Lower lobe of right lung (tissue), 2 donors: ENCODE measurements at regions not wholly inside any gene's neighbourhood (a gene's known extent, or its start where the extent isn't known, plus 50 kb on each side); places are given as distances from the start of the nearest gene placed in this dataset.

Experiments used
- ATAC-seq, 2 donors: fragments of 200-7000 bp; cut with Tn5 transposase; one replicate each; pipeline ENCODE4 v1.9.1; 2020 to 2022; ENCODE audit warnings: mild to moderate bottlenecking in 2 of 2, moderate library complexity in 2 of 2
- DNase-seq: peaks from one replicate; pipeline ENCODE4 v3.0.0-alpha.2; 2020
- H3K27ac ChIP-seq: fragments of 200-600 bp; one replicate; pipeline ENCODE4 v1.8.0; 2022
- H3K27me3 ChIP-seq: fragments of 200-600 bp; one replicate; pipeline ENCODE4 v1.8.0; 2022; ENCODE audit warnings: low read depth
- H3K36me3 ChIP-seq: fragments of 200-600 bp; one replicate; pipeline ENCODE4 v1.8.0; 2022; ENCODE audit warnings: mild to moderate bottlenecking
- H3K4me1 ChIP-seq: fragments of 200-600 bp; one replicate; pipeline ENCODE4 v1.8.0; 2022
- H3K4me3 ChIP-seq: fragments of 200-600 bp; one replicate; pipeline ENCODE4 v1.8.0; 2022; ENCODE audit warnings: mild to moderate bottlenecking
- H3K9me3 ChIP-seq: fragments of 200-600 bp; one replicate; pipeline ENCODE4 v1.8.0; 2022
- intact Hi-C: fragments of 100-400 bp; cut with DNase I; formaldehyde crosslinking; loops from one replicate; pipeline ENCODE4 v1.11.0; 2022
- TF ChIP-seq, protein P1 (sequence below): fragments of 200-600 bp; IDR thresholded peaks from one replicate; pipeline ENCODE4 v1.8.0; 2022; ENCODE audit warnings: antibody characterized with exemption, mild to moderate bottlenecking
- donor health status: DM: no; HTN: yes; CAD: no; lungs with severe emphysema.

DNA sequence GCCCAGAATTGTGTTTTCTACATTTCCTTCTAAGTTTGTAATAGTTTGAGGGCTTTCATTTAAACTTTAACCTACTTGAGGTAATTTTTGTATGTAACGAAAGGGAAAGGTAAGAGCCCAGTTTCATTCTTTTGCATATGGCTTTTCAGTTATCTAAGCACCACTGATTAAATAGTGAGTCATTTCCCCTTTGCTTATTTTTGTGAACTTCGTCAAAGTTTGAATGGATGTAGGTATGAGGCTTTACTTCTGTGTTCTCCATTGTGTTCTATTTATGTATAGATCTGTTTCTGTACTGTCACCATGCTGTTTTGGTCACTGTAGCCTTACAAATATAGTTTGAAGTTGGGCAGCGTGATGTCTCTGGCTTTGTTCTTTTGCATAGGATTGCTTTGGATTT is 944.8 kb upstream of the CNTNAP5 start:
- DNase-seq (no peak), ATAC-seq (no peak)
- no peaks in the 10 kb centered on the region for H3K9me3 ChIP-seq
- H3K27me3 ChIP-seq, result no peaks in the 10 kb centered on the region
- TF ChIP-seq, protein P1, sequence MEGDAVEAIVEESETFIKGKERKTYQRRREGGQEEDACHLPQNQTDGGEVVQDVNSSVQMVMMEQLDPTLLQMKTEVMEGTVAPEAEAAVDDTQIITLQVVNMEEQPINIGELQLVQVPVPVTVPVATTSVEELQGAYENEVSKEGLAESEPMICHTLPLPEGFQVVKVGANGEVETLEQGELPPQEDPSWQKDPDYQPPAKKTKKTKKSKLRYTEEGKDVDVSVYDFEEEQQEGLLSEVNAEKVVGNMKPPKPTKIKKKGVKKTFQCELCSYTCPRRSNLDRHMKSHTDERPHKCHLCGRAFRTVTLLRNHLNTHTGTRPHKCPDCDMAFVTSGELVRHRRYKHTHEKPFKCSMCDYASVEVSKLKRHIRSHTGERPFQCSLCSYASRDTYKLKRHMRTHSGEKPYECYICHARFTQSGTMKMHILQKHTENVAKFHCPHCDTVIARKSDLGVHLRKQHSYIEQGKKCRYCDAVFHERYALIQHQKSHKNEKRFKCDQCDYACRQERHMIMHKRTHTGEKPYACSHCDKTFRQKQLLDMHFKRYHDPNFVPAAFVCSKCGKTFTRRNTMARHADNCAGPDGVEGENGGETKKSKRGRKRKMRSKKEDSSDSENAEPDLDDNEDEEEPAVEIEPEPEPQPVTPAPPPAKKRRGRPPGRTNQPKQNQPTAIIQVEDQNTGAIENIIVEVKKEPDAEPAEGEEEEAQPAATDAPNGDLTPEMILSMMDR, result no peak
- no peak overlapping the region for H3K4me3 ChIP-seq
- no peak overlapping the region for H3K27ac ChIP-seq
- H3K4me1 ChIP-seq, result no peaks in the 10 kb centered on the region
- intact Hi-C loops, result no loop called here
- no peaks in the 10 kb centered on the region for H3K36me3 ChIP-seq

DNA sequence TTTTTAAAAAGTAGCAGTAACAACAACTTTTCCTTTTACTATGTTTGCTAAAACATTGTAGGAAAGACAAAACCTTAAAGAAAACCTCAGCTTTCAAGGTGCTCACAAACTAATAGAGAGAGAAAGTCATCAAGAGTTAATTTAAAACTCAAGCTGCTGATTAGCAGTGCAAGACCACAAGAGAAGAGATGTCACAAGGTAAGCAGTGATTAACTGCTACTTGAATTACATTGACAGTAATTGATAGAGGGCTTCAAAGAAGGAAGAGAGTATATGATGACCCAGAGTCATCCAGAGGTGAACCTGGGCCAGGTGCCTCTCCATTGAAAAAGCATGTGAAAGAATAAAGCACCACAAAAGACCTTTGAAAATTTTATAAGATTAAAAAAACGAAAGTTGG is 939.6 kb upstream of the CNTNAP5 start:
- TF ChIP-seq, protein P1, result no peak
- Histone ChIP-seq H3K27me3 (no peaks in the 10 kb centered on the region), H3K27ac (no peak overlapping the region), H3K4me1 (no peaks in the 10 kb centered on the region), H3K4me3 (no peak overlapping the region), H3K9me3 (no peaks in the 10 kb centered on the region), H3K36me3 (no peaks in the 10 kb centered on the region)
- intact Hi-C loops, result no loop called here
- ATAC-seq, result no peak
- no peak for DNase-seq

DNA sequence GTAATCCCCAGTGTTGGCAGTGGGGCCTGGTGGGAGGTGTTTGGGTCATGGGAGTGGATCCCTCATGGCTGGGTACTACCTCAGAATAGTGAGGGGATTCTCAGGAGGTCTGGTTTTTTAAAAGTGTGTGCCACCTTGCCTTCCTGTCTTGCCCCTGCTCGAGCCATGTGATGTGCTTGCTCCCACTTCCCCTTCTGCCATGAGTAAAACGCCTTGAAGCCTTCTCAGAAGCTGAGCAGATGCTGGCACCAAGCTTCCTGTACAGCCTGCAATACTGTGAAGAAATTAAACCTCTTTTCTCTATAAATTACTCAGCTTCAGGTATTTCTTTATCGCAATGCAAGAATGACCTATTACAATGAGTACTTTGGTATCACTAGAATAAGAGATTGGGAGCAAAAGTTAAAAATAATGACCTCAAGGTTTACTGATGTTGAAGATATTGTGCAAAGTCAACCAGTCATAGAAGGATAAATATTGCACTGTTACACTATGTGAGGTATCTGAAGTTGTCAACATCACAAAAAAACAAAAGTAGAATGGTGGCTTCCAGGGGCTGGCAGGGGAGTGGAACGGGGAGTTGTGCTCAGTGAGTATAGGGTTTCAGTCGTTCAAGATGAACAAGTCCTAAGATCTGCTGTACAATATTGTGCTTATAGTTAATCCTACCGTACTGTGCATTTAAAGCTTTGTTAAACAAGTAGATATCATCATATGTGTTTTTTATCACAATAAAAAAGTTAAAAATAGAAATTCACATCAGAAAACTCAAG is 938.3 kb upstream of the CNTNAP5 start:
- ATAC-seq, result no peak

DNA sequence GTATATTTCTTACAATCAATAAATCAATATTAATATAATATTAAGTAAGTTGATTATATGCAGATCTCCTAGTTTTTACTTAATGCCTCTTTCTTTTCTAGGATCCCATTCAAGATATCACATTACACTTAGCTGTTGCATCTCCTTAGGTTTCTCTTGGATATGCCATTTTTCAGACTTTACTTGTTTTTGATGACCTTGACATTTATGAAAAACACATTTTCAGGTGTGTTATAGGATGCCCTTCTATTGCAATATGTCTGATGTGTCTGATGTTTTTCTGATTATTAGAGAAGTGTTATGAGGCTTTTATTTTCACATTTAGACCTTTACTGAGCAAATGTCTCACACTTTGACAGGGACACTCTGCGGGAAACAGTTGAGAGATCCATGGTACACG is 933.6 kb upstream of the CNTNAP5 start:
- Histone ChIP-seq H3K4me1 (no peaks in the 10 kb centered on the region), H3K4me3 (no peak overlapping the region), H3K9me3 (no peaks in the 10 kb centered on the region), H3K27me3 (no peaks in the 10 kb centered on the region), H3K27ac (no peak overlapping the region), H3K36me3 (no peaks in the 10 kb centered on the region)
- no peak for ATAC-seq
- DNase-seq, result no peak
- intact Hi-C loops, result no loop called here
- TF ChIP-seq, protein P1, result no peak

More for the DNA sequence above, 938.3 kb upstream of the CNTNAP5 start:
- H3K9me3 ChIP-seq, result no peaks in the 10 kb centered on the region
- no peaks in the 10 kb centered on the region for H3K4me1 ChIP-seq
- H3K27ac ChIP-seq, result no peak overlapping the region
- no peak overlapping the region for H3K4me3 ChIP-seq
- H3K27me3 ChIP-seq, result no peaks in the 10 kb centered on the region
- TF ChIP-seq, protein P1, result no peak
- no peaks in the 10 kb centered on the region for H3K36me3 ChIP-seq
- intact Hi-C loops, result no loop called here
- no peak for DNase-seq

DNA sequence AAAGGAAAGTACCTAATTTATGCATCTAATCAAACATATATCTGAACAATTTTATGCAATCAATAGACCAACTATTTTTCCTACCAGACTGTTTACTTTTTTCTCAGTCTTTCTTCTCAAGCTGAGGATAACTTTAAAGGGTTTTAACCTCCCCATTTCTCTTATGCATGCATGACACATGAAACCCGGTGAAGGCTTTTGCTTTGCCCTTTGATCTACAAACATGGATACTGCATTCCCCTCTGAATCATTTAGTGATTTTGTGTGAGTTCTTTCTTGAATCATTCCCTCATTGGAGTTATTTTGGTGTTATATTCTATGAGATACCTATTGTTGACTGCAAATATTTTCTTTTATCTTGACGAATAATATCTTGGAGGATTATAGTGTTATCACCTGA is 931.9 kb upstream of the CNTNAP5 start:
- Histone ChIP-seq H3K4me3 (no peak overlapping the region), H3K27ac (no peak overlapping the region), H3K27me3 (no peaks in the 10 kb centered on the region), H3K36me3 (no peaks in the 10 kb centered on the region), H3K4me1 (no peaks in the 10 kb centered on the region), H3K9me3 (no peaks in the 10 kb centered on the region)
- intact Hi-C loops, result no loop called here
- no peak for ATAC-seq
- TF ChIP-seq, protein P1, result no peak
- no peak for DNase-seq
